KOPT-K1 (cell line): ENCODE measurements at regions not wholly inside any gene's neighbourhood (a gene's known extent, or its start where the extent isn't known, plus 50 kb on each side); places are given as distances from the start of the nearest gene placed in this dataset.

ENCODE experiments used
- H3K27ac ChIP-seq: fragments of 200-600 bp; sonication (generic); 2 replicates; pipeline ENCODE4 v1.5.1; 2016; ENCODE audit warnings: antibody characterized with exemption, mild to moderate bottlenecking, low read depth, low read length; ENCODE audit not compliant: poor library complexity, severe bottlenecking
- H3K36me3 ChIP-seq: fragments of 200-600 bp; sonication (generic); 2 replicates; pipeline ENCODE4 v1.5.1; 2017; ENCODE audit warnings: antibody characterized with exemption, mild to moderate bottlenecking, low read length, moderate library complexity; ENCODE audit not compliant: insufficient read depth
- H3K9me3 ChIP-seq: fragments of 200-600 bp; sonication (generic); 2 replicates; pipeline ENCODE4 v1.5.1; 2017; ENCODE audit warnings: antibody characterized with exemption, low read length, mild to moderate bottlenecking; ENCODE audit not compliant: insufficient read depth, poor library complexity, severe bottlenecking

- peak overlapping the region; percentile 59 for H3K27ac ChIP-seq
- H3K9me3 ChIP-seq, result peaks cover 10% of the 10 kb centered on the region
- H3K36me3 ChIP-seq, result no peaks in the 10 kb centered on the region
These were observed 227.3 kb downstream of the KTN1 start for GRCh38 chr14:55807053-55807880.

DNA sequence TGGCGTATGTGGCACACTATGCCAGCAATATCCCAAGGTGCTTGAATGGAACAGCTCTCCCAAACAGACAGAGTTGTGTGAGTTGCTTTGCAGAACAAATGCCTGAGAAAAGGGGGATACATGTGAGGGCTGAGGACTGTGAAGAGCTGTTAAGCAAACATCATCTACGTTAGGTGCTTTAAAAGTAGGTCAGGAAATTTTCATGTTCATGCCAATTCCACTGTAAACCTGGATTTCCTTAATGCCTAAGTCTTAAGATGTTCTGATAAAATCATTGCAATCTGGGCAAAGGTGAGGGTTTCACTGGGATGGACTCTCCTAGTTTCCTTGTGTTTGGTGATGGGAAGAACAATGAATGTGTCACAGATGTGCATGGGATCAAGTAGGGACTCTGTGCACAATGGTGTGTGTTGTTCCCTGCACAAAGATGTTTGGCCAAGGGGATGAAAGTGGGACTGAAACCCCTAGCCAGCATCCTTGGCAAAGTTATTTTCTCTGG lies 227.9 kb downstream of the KTN1 start:
- Histone ChIP-seq H3K9me3 (peaks cover 10% of the 10 kb centered on the region), H3K36me3 (no peaks in the 10 kb centered on the region)

DNA sequence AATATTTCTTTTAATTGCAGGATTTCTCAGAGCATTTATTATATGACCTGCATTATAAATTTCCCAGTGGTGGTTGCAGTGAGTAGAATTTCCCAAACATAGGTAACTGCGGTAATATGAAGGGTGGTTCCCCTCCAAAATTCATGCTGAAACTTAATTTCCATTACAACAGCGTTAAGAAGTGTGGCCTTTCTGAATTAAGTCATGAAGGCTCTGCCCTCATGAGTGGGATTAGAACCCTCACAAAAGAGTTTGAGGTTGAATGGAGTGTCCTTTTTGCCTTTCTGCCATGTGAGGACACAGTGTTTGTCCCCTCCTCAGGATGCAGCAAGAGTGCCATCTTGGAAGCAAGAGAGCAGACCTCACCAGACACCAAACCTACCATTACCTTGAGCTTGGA lies 233.6 kb downstream of the KTN1 start:
- Histone ChIP-seq H3K9me3 (peaks cover 10% of the 10 kb centered on the region), H3K36me3 (no peaks in the 10 kb centered on the region), H3K27ac (no peak overlapping the region)

More for the DNA sequence above, 227.9 kb downstream of the KTN1 start:
- H3K27ac ChIP-seq, result peak overlapping the region; percentile 59

- Histone ChIP-seq H3K9me3 (peaks cover 10% of the 10 kb centered on the region), H3K36me3 (no peaks in the 10 kb centered on the region), H3K27ac (no peak overlapping the region)
These were observed 234.1 kb downstream of the KTN1 start for GRCh38 chr14:55814064-55814463.

- H3K27ac ChIP-seq, result no peak overlapping the region
- H3K9me3 ChIP-seq, result peaks cover 10% of the 10 kb centered on the region
- H3K36me3 ChIP-seq, result no peaks in the 10 kb centered on the region
These were observed 234.9 kb downstream of the KTN1 start for GRCh38 chr14:55814873-55815272.

DNA sequence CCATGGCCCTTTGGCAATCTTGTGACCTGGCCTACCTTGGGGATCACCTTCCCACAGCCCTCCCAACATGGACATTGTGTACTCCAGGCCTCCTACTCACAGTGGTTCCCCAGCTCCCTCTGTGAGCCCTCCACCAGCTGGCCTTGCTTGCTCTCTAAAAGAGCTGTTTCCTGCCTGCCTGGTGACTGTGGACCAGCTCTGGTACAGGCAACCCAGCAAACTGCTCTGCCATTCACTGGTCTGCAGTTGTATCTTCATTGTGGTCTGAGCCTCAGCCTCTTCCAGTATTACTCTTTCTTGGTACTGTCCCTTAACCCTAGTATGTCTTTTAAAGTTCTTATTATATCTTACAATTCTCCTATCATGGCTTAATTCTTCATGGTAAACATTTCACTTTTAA lies 236.2 kb downstream of the KTN1 start:
- peaks cover 3% of the 10 kb centered on the region for H3K9me3 ChIP-seq
- no peak overlapping the region for H3K27ac ChIP-seq
- no peaks in the 10 kb centered on the region for H3K36me3 ChIP-seq

DNA sequence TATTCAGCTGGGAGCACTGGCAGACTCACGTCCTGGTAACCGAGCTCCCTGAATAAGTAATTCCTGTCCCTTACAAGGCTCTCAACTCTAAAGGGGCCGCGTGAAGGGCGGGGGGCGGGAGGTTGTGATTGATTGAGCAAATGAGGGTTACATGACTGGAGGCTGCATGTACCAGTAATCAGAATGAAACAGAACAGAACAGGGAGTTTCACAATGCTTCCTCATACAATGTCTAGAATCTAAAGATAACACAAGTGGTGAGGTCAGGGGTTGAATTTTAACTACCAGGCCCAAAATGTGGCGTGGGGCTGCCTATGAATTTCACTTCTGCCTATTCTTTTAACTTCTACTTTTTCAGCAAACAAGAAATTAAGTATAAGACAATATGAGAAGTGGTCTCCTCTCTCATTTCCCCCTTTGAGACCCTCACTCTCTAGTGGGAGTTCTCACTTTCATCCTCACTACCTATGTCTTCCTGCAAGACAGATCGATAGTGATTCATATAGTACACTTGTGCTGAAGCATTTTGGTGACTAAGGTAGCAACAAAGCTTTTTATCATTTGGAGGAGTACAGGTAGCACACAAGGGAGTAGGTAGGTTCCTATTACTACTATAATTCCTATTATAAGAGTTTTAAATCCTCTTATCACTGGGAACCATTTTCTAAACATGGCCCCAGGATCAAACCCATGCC lies 239.8 kb downstream of the KTN1 start:
- no peak overlapping the region for H3K27ac ChIP-seq
- H3K36me3 ChIP-seq, result no peaks in the 10 kb centered on the region
- peaks cover 6% of the 10 kb centered on the region for H3K9me3 ChIP-seq

- peaks cover 6% of the 10 kb centered on the region for H3K9me3 ChIP-seq
- H3K27ac ChIP-seq, result no peak overlapping the region
These were observed 242.9 kb downstream of the KTN1 start for GRCh38 chr14:55822906-55823305.

GRCh38 chr14:55832122-55832911 lies 252.3 kb downstream of the KTN1 start:
- Histone ChIP-seq H3K36me3 (no peaks in the 10 kb centered on the region), H3K27ac (no peak overlapping the region), H3K9me3 (no peaks in the 10 kb centered on the region)

More at GRCh38 chr14:55822906-55823305, 242.9 kb downstream of the KTN1 start:
- H3K36me3 ChIP-seq, result no peaks in the 10 kb centered on the region

DNA sequence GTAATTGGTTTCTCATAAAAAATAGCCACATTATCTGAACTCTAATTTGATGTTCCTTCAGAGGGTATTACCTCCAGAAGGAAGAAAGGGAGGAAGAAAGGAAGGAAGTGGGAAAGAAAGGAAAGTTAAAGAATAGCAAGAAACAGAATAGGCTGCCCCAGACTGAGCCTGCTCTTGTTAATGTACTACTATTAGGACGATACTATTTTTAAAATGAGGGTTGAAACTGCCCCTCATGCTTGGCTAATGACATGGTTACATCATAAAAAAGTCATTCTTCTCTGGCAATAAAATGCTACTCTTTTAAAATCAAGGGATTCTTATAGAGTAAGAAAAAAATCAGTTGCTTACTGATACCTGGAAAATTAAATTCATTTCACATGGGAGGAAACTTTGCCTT lies 253.0 kb downstream of the KTN1 start:
- Histone ChIP-seq H3K9me3 (no peaks in the 10 kb centered on the region), H3K27ac (no peak overlapping the region), H3K36me3 (no peaks in the 10 kb centered on the region)

GRCh38 chr14:55834390-55834789 lies 254.4 kb downstream of the KTN1 start:
- Histone ChIP-seq H3K9me3 (no peaks in the 10 kb centered on the region), H3K27ac (no peak overlapping the region), H3K36me3 (no peaks in the 10 kb centered on the region)

- H3K36me3 ChIP-seq, result no peaks in the 10 kb centered on the region
- H3K9me3 ChIP-seq, result no peaks in the 10 kb centered on the region
- H3K27ac ChIP-seq, result no peak overlapping the region
These were observed 256.0 kb downstream of the KTN1 start for GRCh38 chr14:55835985-55836384.

- no peak overlapping the region for H3K27ac ChIP-seq
- H3K9me3 ChIP-seq, result no peaks in the 10 kb centered on the region
- H3K36me3 ChIP-seq, result no peaks in the 10 kb centered on the region
These were observed 257.5 kb downstream of the KTN1 start for GRCh38 chr14:55837467-55837866.

DNA sequence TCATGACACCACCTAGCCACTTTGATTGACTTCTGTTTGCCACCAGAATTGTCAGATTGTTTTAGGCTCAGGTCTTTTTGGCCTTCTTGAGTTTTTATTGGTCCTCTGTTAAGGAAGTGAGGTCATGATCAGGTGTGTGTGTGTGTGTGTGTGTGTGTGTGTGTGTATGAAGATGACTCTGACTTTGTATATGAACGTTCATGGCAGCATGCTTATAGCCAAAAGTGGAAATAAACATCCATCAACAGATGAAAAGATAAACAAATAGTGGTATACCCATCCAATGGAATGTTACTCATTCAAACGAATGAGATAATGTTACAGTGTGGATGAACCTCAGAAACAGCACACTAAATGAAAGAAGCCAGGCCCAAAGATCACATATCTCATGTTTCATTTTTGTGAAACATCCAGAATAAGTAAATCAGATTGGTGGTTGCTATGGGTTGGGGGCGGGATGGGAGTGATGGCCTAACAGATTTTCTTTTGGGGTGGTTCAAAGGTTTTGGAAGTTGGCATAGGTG lies 258.6 kb downstream of the KTN1 start:
- Histone ChIP-seq H3K36me3 (no peaks in the 10 kb centered on the region), H3K9me3 (no peaks in the 10 kb centered on the region), H3K27ac (no peak overlapping the region)
